GM21723 (cell line): ENCODE measurements at regions not wholly inside any gene's neighbourhood (a gene's known extent, or its start where the extent isn't known, plus 50 kb on each side); places are given as distances from the start of the nearest gene placed in this dataset.
"Not testable (repeated sequence)": the region's sequence is repeated elsewhere in the genome, so short reads cannot be mapped to it uniquely, and the experiment has no call there.

Experiments used
- ATAC-seq: cut with Tn5 transposase; IDR thresholded peaks from one replicate; pipeline ENCODE4 v1.9.1; 2021; ENCODE audit warnings: mild to moderate bottlenecking, moderate library complexity; ENCODE audit not compliant: unreplicated experiment

- ATAC-seq = not testable (repeated sequence)
Measured at GRCh38 chr3:14272959-14273560, 94.4 kb downstream of the LSM3 start.

- no peak for ATAC-seq
Measured at GRCh38 chr3:14273901-14274611, 95.4 kb downstream of the LSM3 start.

- ATAC-seq = no peak
Measured at GRCh38 chr3:14274612-14274936, 96.0 kb downstream of the LSM3 start.

GRCh38 chr3:14274999-14275961 is 96.7 kb downstream of the LSM3 start:
- ATAC-seq = no peak

GRCh38 chr3:14275962-14276909 is 97.6 kb downstream of the LSM3 start:
- no peak for ATAC-seq

- no peak for ATAC-seq
Measured at GRCh38 chr3:14277557-14277956, 98.9 kb downstream of the LSM3 start.

GRCh38 chr3:14278265-14278798 is 99.7 kb downstream of the LSM3 start:
- ATAC-seq = no peak

- no peak for ATAC-seq
Measured at GRCh38 chr3:14278799-14279625, 100.4 kb downstream of the LSM3 start.

- ATAC-seq = no peak
Measured at GRCh38 chr3:14279626-14280061, 101.0 kb downstream of the LSM3 start.

GRCh38 chr3:14280326-14280725 is 101.7 kb downstream of the LSM3 start:
- ATAC-seq = no peak

- ATAC-seq = no peak
Measured at GRCh38 chr3:14281053-14281452, 102.4 kb downstream of the LSM3 start.

GRCh38 chr3:14282001-14282705 is 103.5 kb downstream of the LSM3 start:
- ATAC-seq = no peak

GRCh38 chr3:14282706-14283075 is 104.1 kb downstream of the LSM3 start:
- ATAC-seq = no peak

GRCh38 chr3:14283092-14283812 is 104.6 kb downstream of the LSM3 start:
- ATAC-seq = no peak

GRCh38 chr3:14283813-14284438 is 105.3 kb downstream of the LSM3 start:
- no peak for ATAC-seq

GRCh38 chr3:14284694-14285547 is 106.3 kb downstream of the LSM3 start:
- no peak for ATAC-seq

GRCh38 chr3:14285548-14285925 is 106.9 kb downstream of the LSM3 start:
- no peak for ATAC-seq
